ENCODE measurements at regions not wholly inside any gene's neighbourhood (a gene's known extent, or its start where the extent isn't known, plus 50 kb on each side); places are given as distances from the start of the nearest gene placed in this dataset.

DNA sequence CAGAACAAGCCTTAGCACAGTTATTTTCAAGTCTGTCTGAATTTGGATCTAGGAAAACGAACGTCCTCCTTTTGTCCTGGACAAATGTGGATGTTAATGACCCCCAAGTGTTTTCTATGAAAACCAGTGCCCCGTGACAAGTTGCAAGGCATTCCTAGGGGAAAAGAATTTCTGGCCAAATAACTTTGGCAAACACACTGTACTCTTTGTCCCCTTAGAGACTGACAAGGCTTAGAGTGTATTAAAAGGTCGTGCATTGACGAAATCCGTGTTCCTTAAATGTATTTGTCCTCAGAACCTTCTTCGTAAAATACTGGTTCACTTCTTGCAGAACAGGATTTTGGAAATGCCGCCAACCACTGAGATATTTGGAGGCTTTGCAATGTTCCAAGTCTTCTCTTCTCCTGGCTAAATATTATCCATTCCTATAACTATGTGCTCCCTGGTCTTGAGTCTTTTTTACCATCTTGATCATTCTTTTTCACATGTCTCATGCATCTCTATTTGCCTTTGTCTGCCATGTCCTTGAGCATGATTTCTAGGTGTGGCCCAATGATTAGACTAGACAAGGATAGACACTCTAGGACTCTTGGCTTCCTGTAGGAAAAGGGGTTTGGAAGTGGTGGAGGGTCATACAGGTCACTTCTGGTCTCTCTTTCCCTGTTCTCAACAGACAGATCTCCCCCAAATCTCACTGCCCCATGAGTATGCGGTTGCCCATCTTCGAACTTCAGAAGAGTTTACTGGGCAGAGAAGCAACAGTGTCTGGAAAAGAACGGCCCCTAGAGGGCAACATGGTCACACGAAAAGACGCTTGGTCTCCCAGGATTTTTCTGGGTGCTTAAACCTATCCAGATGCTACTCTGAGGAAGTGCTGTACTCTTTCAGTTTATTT lies 117.5 kb downstream of the EDEM1 start:
- DNase-seq = peak; percentile 58 to 65

DNA sequence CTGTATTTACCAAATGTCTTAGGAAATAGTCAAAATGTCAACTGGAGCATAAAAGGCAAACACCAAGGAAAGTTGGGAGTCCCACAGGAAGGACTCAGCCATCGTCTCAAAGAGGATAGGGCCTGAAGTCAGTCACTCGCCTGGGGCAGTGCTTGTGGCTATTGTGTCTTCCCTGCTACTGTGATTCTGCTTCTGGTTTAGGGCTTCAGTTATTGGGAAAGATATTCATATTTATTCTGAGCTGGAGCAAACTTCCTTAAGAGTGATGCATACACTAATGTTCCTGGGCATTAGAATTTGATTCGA lies 118.1 kb downstream of the EDEM1 start:
- DNase-seq = no peak

DNA sequence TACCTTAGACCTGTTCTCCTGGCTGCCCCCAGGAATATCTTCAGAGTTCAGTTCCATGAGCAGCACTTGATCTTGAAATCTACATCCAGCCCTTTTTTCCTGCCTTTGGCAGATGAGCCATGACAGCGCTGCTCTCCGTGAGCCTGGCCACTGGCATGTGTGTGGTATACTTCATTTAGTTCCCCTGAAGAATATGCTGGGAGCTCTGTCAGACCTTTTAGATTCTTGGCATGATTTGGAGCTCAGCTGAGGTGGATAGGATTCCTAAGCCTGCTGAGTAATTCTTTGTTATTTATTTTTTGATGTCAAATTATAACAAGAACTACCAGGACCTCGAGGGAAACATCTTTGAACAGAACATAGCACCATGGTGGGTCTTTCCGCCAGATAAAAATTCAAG lies 121.7 kb downstream of the EDEM1 start:
- no peak for DNase-seq

DNA sequence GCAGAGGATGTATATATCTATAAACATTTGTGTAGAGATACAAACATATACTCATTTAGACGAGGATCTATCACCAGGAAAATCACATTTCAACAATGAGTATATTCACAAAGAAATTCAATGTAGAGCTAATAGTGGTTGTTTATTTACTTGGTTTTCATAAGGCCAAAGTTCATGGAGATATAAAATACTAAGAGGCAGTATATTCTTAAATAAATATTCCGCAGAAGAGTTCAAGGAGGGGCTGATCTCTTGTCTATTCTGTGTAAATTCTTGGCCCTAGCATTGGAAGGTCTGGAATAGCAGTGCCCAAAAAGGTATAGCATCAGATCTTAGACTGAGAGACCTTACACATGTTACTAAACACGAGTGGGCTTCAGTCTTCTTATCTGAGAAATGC lies 122.1 kb downstream of the EDEM1 start:
- DNase-seq = no peak

DNA sequence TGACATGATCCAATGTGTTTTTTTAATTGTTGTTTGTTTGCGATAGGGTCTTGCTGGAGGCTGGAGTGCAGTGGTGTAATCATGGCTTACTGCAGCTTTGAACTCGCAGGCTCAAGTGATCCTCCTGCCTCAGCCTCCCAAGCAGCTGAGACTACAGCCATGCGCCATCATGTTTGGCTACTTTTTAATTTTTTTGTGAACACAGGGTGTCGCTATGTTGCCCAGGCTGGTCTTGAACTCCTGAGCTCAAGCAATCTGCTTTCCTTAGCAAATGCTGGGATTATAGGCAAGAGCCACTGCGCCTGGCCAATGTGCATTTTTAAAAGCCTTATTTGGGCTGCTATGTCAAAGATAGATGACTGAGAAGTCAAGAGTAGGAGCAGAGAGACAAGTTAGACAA lies 123.0 kb downstream of the EDEM1 start:
- DNase-seq = no peak

DNA sequence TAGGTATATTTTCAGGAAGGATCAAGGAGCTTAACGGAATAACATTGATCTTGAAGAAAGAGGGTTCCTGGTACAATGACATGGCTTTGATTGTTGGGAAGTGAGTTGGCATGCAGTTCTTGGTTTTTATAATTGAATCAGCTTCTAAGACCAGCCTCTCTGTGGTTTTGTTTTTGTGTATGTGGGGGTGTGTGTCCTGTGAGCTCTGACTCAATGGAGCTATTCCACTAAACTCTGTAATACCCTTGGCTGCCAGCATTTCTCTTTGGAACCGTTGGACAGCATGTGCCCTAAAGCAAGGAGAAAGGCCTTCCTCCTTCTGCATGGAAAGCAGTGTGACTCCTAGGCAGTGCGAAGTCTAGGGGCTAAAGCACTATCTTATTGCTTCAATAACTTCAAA lies 124.8 kb downstream of the EDEM1 start:
- DNase-seq = no peak

DNA sequence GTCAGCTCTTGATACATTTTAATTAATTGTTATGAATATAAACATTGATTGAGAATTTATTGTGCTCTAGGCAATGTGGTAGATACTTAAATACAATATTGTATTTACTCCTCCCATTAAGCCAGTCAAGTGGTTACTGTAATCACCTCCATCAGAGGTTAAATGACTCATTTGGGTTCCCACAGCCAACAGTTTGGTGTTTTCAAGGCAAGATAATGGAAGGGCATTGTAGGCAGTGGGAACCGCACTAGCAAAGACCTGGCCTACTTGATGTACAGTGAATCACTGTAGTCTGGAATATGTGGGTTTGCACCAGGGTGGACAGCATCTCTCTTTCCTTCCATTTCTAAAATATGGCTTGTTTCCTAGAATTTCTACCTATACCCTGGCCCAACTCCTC lies 127.4 kb downstream of the EDEM1 start:
- DNase-seq = no peak

DNA sequence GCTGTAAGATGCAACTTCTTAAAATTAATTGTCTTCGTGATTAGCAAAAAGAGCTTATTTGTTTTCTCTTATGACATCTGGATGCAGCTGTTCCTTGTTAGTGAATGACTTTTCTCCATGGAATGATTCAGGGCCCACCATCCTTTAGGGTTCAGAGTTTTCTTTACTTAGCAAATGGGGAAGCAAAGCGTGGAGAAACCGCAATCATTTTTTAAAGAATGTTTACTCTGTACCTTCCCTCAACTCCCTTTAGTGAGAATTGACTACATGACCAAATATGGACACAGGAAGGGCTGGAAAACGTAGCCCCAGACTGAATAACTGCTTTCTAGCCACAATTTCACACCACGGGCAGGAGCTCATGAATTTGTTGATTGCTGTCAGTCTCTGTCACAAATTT lies 130.1 kb downstream of the EDEM1 start:
- DNase-seq = no peak

DNA sequence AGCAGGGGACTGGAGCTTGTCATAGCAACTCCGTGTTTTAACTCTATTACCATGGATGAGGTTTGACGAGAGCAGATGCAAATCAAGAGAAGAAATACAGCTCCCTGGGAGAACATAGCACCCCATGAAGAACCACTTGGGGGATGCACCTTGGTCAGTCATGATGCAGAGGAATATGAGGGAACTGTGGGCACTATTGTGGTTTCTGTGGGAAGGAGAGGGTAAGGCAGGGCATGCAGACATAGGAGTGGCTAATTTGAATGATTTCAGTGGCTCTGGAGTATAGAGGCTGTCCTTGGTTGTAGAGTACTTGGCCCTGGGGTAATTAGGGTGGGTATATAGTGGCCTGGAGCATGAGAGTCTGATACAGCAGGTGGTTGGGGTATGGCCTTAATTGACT lies 131.9 kb downstream of the EDEM1 start:
- DNase-seq = no peak

DNA sequence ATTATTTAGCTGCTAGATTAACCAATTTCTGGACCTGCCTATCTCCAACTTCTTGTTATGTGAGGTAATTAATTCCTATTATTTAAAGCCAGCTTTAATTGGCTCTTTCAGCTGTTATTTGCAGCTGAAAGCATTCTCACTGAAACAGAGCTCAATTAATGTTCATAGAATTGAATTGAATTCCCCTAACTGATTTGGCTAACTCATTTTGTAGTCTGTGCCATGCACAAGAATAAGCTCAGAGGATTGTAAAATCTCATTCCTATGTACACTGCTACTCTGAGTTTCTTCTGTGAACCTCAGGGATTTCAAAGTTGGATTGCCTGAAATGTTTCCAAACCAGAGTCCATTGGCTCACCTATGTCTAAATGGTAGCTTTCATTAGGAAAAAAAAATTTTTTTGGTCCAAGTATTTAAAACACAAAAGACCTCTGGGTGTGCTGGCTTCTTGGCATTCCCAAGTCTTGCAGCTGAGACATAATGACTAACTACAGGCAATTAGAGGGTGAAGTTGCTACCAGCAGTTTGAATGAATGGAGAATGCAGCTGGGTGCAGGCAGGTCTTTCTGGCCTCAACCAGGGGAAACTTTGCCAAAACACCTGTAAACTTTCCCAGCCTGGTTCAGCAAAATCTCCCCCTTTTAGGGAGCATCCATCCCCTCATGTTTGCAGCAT lies 134.3 kb downstream of the EDEM1 start:
- DNase-seq = no peak

DNA sequence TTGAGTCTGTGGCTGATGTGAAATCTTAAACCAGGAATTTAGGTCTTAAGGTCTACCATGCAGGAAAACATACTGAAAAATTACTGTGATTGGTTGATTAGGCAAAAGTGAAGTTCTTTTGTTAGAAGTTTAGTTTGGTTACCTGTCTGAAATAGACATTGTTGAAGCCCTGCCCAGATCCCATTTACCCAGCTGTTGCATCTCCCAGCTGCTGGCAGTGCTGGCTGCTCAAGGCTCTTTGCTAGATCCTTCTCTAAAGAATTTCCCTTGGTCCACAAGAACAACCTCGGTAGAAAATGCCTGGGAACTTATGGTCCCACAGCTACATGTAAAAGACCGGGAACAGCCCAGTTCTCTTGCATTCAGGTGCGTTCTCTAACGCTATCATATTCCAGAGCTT lies 137.3 kb downstream of the EDEM1 start:
- no peak for DNase-seq

DNA sequence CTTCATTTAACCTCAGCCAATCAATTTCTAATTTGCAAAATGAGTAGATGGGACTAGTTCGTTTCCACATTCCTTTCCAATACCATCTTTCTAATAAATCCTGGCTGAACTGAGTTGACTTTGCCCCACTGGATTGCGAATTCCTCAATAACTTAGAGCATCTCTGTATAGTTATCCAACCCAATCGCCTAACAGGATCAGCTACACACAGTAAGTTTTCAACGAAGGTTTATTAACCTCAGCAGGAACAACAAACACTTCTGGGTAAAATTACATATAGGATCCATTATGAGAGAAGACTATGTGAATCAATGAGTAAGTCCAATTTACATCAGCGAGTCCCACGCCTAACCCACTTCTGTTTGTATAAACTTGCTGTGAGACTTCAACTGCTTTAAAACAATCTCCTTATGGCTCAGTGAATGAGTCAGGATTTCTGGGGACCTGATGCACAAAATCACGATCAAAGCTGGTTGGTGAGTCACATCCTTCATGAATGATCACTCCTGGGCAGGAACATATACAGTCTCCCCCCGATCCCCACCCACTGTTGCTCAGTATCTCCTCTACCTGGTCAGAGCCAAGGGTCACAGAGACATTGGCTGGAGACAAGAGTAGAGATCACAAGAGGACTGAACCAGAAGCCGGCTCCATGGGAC lies 142.8 kb downstream of the EDEM1 start:
- peak; percentile 37 to 53 for DNase-seq

DNA sequence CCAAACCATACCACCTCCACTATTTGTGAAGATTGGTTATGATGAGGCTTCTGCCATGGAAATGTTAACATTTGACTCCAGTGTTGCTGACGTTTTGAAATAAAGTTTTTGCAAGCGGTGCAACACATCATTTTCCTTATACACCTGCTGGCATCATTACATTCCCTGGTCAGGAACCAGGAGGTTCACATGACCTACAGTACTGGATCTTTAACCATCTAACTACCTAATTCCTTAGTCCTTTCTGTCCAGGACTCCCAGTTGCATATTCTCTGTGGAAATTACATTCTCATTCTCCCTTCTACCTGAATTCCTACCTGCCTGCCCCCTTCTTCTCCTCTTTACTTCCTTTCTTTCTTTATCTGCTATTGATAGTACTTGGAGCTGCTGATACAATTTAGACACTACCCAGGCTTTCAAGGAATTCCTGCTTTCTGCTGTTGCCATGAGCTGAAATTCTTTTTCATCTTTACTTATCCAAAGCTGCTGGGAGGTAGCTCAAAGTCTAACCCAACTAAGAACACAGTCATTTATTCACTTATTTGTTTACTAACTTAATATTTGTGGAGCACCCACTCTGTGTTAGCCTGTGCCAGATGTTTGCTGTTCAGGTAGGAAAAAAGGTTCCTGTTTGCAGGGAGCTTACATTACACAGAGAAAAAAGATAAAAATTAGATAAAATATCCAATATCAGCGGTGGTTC lies 144.2 kb downstream of the EDEM1 start:
- DNase-seq = no peak

DNA sequence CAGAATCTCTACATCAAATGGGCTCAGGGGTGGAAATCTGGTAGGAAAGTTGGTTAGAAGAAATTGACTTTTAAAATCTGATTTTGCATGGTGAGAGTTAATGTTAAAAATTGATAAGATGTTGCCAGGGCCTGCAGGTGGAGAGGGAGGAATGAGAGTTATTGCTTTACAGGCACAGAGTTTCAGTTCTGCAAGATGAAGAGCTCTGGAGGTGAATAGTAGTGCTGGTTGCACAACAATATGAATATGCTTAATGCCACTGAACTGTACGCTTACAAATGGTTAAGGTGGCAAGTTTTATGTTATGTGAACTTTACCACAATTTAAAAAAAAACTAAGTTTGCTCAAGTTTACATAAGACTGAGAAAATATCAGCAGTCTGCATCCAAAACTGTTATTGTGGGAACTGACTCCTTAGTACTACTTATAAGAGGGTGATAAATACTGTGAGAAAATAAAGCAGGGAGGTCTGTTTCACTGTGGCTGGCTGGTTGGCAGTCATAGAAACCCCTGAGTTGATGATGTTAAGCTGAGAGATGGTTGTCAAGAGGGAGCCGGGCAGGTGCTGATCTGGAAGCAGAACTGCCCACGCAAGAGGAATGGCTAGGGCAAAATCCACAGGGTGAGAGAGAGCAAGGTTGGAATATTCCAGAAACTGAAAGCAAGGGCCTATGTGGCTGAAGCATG lies 144.9 kb downstream of the EDEM1 start:
- no peak for DNase-seq

DNA sequence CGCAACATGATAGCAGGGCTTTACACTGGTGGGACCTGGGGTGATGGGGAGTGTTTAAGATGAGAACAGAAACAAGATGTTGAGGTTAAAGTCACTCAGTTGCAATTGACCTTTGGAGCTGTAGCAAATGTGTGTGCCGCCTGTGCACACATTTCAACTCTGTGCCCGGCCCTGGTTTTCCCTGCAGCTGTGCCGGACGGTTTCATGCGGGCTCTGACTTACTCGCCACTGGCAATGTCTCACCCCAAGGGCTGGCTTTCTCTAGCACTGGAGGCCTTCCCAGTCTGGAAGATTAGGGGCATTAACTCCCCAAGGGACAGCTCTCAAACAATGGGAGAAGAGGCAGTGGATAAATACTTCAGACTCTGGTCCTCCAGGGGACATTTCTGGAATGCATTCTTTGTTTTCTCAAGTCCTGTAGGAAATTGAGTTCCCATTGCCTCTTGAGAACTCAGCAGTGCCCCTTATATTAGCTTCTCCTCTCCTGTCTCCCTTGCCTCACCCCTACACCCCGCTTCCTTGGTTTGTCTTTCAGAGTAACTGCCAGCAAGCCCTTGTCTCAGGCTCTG lies 152.5 kb downstream of the EDEM1 start:
- no peak for DNase-seq

DNA sequence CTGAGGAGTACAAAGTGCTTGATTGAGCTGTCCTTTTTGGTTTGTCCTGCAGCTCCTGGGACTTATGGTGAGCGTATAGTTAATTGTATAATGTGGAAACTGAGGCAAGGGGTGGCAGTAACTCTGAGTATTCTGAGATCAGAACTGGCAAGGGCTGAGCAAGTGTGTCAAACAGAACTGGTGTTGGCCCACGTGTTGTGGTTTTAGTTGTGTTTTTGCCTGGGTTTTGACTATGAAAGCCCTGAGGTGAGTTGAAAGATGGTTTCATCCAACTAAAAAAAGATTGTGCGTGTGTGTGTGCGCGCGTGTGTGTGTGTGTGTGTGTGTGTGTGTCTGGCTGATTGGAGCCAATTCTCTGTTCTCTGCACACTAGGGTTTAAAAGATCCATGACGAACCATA lies 154.1 kb downstream of the EDEM1 start:
- DNase-seq = no peak

DNA sequence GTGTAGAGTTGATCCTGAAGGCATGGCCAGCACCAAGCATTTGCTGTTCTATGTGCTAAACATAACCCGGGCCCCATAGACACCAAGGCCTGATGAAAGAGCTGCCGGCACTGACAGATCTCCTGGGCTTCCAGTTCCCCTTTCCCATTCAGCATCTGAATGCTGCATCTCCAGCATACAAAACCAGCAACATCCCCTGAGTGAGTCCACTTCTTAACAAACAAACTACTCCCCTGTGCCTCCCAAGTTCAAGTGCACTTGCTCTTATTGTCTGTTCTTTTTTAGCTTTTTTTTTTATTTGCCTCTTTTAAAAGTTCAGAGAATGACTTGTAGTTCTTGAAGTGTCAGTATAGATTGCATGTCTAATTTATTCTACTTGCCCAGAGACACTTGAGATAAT lies 156.0 kb downstream of the EDEM1 start:
- no peak for DNase-seq

DNA sequence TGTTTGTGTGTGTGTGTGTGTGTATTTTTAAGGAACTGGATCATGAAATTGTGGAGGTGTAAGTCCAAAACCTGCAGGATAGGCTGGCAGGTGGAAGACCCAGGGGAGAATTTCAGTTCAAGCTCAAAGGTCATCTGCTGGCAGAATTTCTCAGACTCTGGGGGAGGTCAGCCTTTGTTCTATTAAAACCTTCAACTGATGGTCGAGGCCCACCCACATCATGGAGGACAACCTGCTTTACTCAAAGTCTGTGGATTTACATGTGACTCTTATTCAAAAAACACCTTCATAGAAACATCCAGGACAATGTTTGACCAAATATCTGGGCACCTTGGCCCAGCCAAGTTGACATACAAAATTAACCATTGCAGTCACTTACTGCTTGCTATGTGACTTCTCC lies 157.2 kb downstream of the EDEM1 start:
- no peak for DNase-seq

DNA sequence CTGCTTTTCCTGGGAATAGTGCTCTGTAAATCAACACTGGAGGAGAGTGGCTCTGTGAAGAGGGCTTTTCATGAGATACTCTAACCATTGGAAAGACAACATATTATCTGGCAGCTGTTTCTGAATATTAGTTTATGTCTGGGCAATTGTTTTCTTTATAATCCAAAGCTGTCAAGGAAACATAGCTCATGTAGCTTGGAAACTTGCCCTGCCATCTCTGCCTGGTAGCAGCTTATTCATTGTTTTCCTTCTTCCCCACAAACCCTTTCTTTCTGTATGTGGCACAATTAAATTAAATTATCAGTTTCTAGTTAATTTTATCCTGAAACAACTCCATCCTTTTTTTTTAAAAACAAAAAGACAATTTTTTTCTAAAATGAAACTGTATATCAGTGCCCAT lies 160.0 kb downstream of the EDEM1 start:
- no peak for DNase-seq

DNA sequence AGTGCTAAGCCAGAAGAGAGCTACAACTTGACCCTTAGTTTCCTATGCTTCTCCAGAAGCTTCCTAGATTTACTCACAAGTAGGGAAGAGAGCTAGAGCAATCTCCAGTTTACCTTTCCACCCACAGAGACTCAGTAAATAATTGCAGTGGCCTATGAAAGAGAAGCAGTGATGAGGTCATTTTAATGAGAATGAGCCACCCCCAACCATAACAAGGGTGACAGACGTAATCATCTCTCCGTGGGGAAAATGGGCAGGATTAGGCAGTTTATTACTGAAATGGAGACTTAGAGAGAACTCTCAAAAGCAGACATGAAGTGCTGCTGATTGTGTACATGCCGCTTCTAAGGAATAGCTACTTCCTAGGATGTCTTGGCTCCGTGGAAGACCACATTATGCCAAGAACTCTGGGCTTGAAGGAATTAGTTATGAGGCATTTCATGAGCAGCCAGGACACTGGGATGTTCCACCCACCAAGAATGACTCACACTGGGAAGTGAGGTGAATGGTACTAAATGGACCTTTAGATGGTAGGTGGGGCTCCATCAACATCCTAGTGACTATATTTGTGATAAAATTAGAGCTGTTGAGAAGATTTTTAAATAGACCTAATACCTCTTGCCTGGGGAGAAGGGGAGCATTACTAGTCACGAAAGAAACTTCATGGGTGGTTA lies 160.9 kb downstream of the EDEM1 start:
- no peak for DNase-seq

DNA sequence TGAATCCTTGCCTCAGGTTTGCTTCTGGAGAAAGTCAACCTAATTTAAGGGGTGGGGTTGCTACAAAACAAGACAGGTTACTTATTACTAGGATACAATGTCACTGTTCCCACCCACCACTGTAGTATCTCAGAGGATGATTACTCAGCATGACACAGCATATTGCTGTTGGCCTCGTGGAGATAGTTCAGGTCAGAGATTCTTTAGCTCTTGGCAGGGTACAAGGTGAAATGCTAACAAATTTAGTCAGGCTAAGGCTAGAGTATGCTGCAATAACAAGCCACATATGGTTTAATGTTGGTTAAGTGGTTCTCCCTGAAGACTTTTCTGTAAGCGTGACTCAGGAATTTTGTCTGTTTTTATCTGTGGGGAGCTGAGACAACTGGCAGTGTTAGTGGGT lies 161.8 kb downstream of the EDEM1 start:
- no peak for DNase-seq

DNA sequence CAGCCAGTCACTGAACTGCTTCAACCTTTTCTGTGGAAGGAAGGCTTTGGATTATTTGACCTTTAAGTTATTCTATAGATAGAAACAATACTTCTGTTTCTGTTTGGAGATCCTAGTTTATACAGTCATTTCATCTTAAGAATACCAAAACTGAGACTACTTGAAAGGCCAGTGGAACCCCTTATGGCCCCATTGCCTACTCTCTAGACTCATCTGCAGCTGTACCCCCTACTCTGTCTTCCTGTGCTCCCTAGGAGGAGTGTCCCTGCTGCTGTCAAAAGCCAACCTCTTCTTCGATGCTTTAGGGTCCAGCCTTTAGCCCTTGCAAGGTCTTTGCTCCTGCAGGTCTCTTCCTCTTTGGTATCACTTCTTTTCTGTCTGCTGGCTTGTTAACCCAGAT lies 169.6 kb downstream of the EDEM1 start:
- DNase-seq = no peak
